H9 (cell line): ENCODE measurements at regions not wholly inside any gene's neighbourhood (a gene's known extent, or its start where the extent isn't known, plus 50 kb on each side); places are given as distances from the start of the nearest gene placed in this dataset.

Experiments
- DNase-seq: peaks from one replicate; pipeline ENCODE4 v3.0.0-alpha.2; 2017
- H2AFZ ChIP-seq: one replicate; pipeline ENCODE4 v1.6.1; 2013; ENCODE audit warnings: mild to moderate bottlenecking, low read length, control low read depth, moderate library complexity
- H2AK5ac ChIP-seq: 2 replicates; pipeline ENCODE4 v1.6.1; 2013; ENCODE audit warnings: low read length, control low read depth, mixed read lengths; ENCODE audit not compliant: insufficient read length
- H2BK120ac ChIP-seq: one replicate; pipeline ENCODE4 v1.6.1; 2013; ENCODE audit warnings: low read depth, mild to moderate bottlenecking, low read length, control low read depth, inconsistent platforms; ENCODE audit not compliant: poor library complexity, severe bottlenecking
- H2BK12ac ChIP-seq: 2 replicates; pipeline ENCODE4 v1.6.1; 2013; ENCODE audit warnings: low read length, control low read depth, mixed read lengths, low read depth; ENCODE audit not compliant: insufficient read length
- H2BK15ac ChIP-seq: 2 replicates; pipeline ENCODE4 v1.6.1; 2013; ENCODE audit warnings: low read depth, low read length, control low read depth
- H2BK20ac ChIP-seq: one replicate; pipeline ENCODE4 v1.6.1; 2013; ENCODE audit warnings: low read depth, mild to moderate bottlenecking, low read length, control low read depth, inconsistent platforms; ENCODE audit not compliant: poor library complexity, severe bottlenecking
- H2BK5ac ChIP-seq: 2 replicates; pipeline ENCODE4 v1.6.1; 2013; ENCODE audit warnings: low read length, control low read depth, mixed read lengths; ENCODE audit not compliant: insufficient read length
- H3K14ac ChIP-seq: 2 replicates; pipeline ENCODE4 v1.6.1; 2013; ENCODE audit warnings: low read length, control low read depth; ENCODE audit not compliant: insufficient read depth
- H3K18ac ChIP-seq: 2 replicates; pipeline ENCODE4 v1.6.1; 2013; ENCODE audit warnings: low read depth, mild to moderate bottlenecking, mixed read lengths, low read length, control low read depth; ENCODE audit not compliant: insufficient read length
- H3K23ac ChIP-seq: 2 replicates; pipeline ENCODE4 v1.6.1; 2013; ENCODE audit warnings: low read length, control low read depth, mixed read lengths, low read depth; ENCODE audit not compliant: insufficient read length
- H3K23me2 ChIP-seq: 2 replicates; pipeline ENCODE4 v1.6.1; 2013; ENCODE audit warnings: low read depth, mild to moderate bottlenecking, mixed read lengths, low read length, control low read depth; ENCODE audit not compliant: insufficient read length, poor library complexity, severe bottlenecking
- H3K27ac ChIP-seq: 2 replicates; pipeline ENCODE4 v1.5.1; 2013; ENCODE audit warnings: low read length, control low read depth, mixed read lengths, low read depth; ENCODE audit not compliant: insufficient read length
- H3K27me3 ChIP-seq: 2 replicates; pipeline ENCODE4 v1.6.1; 2013; ENCODE audit warnings: low read length, control low read depth, inconsistent platforms; ENCODE audit not compliant: insufficient read depth
- H3K4ac ChIP-seq: 2 replicates; pipeline ENCODE4 v1.6.1; 2013; ENCODE audit warnings: low read depth, mild to moderate bottlenecking, control low read depth, inconsistent platforms, low read length, moderate library complexity
- H3K4me1 ChIP-seq: 2 replicates; pipeline ENCODE4 v1.6.1; 2013; ENCODE audit warnings: low read length, control low read depth, inconsistent platforms; ENCODE audit not compliant: insufficient read depth
- H3K4me2 ChIP-seq: 2 replicates; pipeline ENCODE4 v1.6.1; 2013; ENCODE audit warnings: low read length, control low read depth, mixed read lengths; ENCODE audit not compliant: insufficient read length, insufficient read depth
- H3K56ac ChIP-seq: 2 replicates; pipeline ENCODE4 v1.6.1; 2013; ENCODE audit warnings: low read depth, mild to moderate bottlenecking, mixed read lengths, low read length, control low read depth; ENCODE audit not compliant: insufficient read length
- H3K79me1 ChIP-seq: 2 replicates; pipeline ENCODE4 v1.6.1; 2013; ENCODE audit warnings: low read depth, mild to moderate bottlenecking, moderate library complexity, low read length, control low read depth, inconsistent platforms; ENCODE audit not compliant: insufficient read depth, poor library complexity, severe bottlenecking
- H3K79me2 ChIP-seq: 2 replicates; pipeline ENCODE4 v1.6.1; 2013; ENCODE audit warnings: low read length, control low read depth, inconsistent platforms; ENCODE audit not compliant: insufficient read depth
- H3K9ac ChIP-seq: 2 replicates; pipeline ENCODE4 v1.6.1; 2013; ENCODE audit warnings: low read length, control low read depth, mixed read lengths; ENCODE audit not compliant: insufficient read length; ENCODE audit errors: extremely low read depth
- H3K9me3 ChIP-seq: one replicate; pipeline ENCODE4 v1.6.1; 2013; ENCODE audit warnings: low read depth, low read length, inconsistent platforms; ENCODE audit not compliant: control insufficient read depth
- H3T11ph ChIP-seq: one replicate; pipeline ENCODE4 v1.6.1; 2013; ENCODE audit warnings: mild to moderate bottlenecking, low read length, control low read depth, inconsistent platforms
- H4K20me1 ChIP-seq: one replicate; pipeline ENCODE4 v1.6.1; 2013; ENCODE audit not compliant: control insufficient read depth, insufficient read length, insufficient read depth
- H4K5ac ChIP-seq: 2 replicates; pipeline ENCODE4 v1.6.1; 2013; ENCODE audit warnings: low read depth, mild to moderate bottlenecking, mixed read lengths, low read length, control low read depth; ENCODE audit not compliant: insufficient read length
- H4K8ac ChIP-seq: replicated peaks from 2 replicates; pipeline ENCODE4 v1.6.1; 2013; ENCODE audit warnings: low read length, control low read depth, mixed read lengths, low read depth; ENCODE audit not compliant: insufficient read length
- H4K91ac ChIP-seq: 2 replicates; pipeline ENCODE4 v1.6.1; 2013; ENCODE audit warnings: low read depth, mild to moderate bottlenecking, moderate library complexity, mixed read lengths, low read length, control low read depth; ENCODE audit not compliant: insufficient read length
- H3K27ac Mint-ChIP-seq, 3 experiments: 2 replicates in 2 of 3; 3 replicates in 1 of 3; pipeline ENCODE4 v1.8.0; 2020 to 2021; ENCODE audit warnings: mixed read lengths in 3 of 3, mild to moderate bottlenecking in 1 of 3, moderate library complexity in 1 of 3
- H3K27me3 Mint-ChIP-seq: 2 replicates; pipeline ENCODE4 v1.8.0; 2021; ENCODE audit warnings: low read depth, mild to moderate bottlenecking, moderate library complexity, mixed read lengths
- H3K36me3 Mint-ChIP-seq, 3 experiments: 2 replicates in 2 of 3; 3 replicates in 1 of 3; pipeline ENCODE4 v1.8.0; 2020 to 2021; ENCODE audit warnings: low read depth in 3 of 3, mixed read lengths in 3 of 3; ENCODE audit not compliant: insufficient read depth in 1 of 3
- H3K4me1 Mint-ChIP-seq, 2 experiments: 2 replicates each; pipeline ENCODE4 v1.8.0; 2020; ENCODE audit warnings: mixed read lengths in 2 of 2
- H3K4me3 Mint-ChIP-seq, 2 experiments: 2 replicates in 1 of 2; 3 replicates in 1 of 2; pipeline ENCODE4 v1.8.0; 2020 to 2021; ENCODE audit warnings: mild to moderate bottlenecking in 2 of 2, mixed read lengths in 2 of 2, moderate library complexity in 1 of 2
- H3K9me3 Mint-ChIP-seq, 2 experiments: 2 replicates in 1 of 2; 3 replicates in 1 of 2; pipeline ENCODE4 v1.8.0; 2020; ENCODE audit warnings: mild to moderate bottlenecking in 2 of 2, mixed read lengths in 2 of 2, moderate library complexity in 1 of 2
- CTCF ChIP-seq: fragments of 200-600 bp; sonication (generic); conservative IDR thresholded peaks from 3 replicates; pipeline ENCODE4 v1.8.0; 2021; ENCODE audit warnings: antibody characterized with exemption, mild to moderate bottlenecking

- no peak overlapping the region for H3K27ac ChIP-seq
- no peak overlapping the region for H3K18ac ChIP-seq
- no peak overlapping the region for H3T11ph ChIP-seq
- H4K8ac ChIP-seq, result no peak overlapping the region
- no peak overlapping the region for H2BK15ac ChIP-seq
- no peak overlapping the region for H2BK12ac ChIP-seq
- H2BK120ac ChIP-seq, result no peak overlapping the region
- H2BK5ac ChIP-seq, result no peak overlapping the region
- H3K9me3 ChIP-seq, result no peaks in the 10 kb centered on the region
- no peaks in the 10 kb centered on the region for H4K20me1 ChIP-seq
- no peak overlapping the region for H3K23ac ChIP-seq
- H3K27me3 Mint-ChIP-seq, result no peaks in the 10 kb centered on the region; the same call in 1 of the 2 replicates
- H3K36me3 Mint-ChIP-seq, result peaks cover 0 to 3% (median 0%) of the 10 kb centered on the region in 3 experiments; a peak in 3 of 7 replicates
- H4K5ac ChIP-seq, result no peak overlapping the region
- no peak overlapping the region for H2AFZ ChIP-seq
- H4K91ac ChIP-seq, result no peak overlapping the region
- H3K4me3 Mint-ChIP-seq, result no peak overlapping the region
- H3K14ac ChIP-seq, result no peak overlapping the region
- H3K9me3 Mint-ChIP-seq, result peaks cover 21 to 30% of the 10 kb centered on the region in 2 experiments; a peak in 4 of 5 replicates
- no peak overlapping the region for H2BK20ac ChIP-seq
- H3K9ac ChIP-seq, result no peak overlapping the region
- no peak overlapping the region for H3K4me2 ChIP-seq
- DNase-seq, result no peak
- H3K56ac ChIP-seq, result no peak overlapping the region
- no peaks in the 10 kb centered on the region for H3K27me3 ChIP-seq
- no peak overlapping the region for H2AK5ac ChIP-seq
- no peak overlapping the region for H3K27ac Mint-ChIP-seq
- TF ChIP-seq CTCF, result no peak
- no peaks in the 10 kb centered on the region for H3K4me1 ChIP-seq
- H3K79me1 ChIP-seq, result no peaks in the 10 kb centered on the region
- no peaks in the 10 kb centered on the region for H3K23me2 ChIP-seq
- H3K79me2 ChIP-seq, result no peaks in the 10 kb centered on the region
- no peaks in the 10 kb centered on the region for H3K4me1 Mint-ChIP-seq
- no peak overlapping the region for H3K4ac ChIP-seq
These were observed 545.9 kb upstream of the PTPRD start for GRCh38 chr9:11158676-11159075.
